ENCODE measurements at regions not wholly inside any gene's neighbourhood (a gene's known extent, or its start where the extent isn't known, plus 50 kb on each side); places are given as distances from the start of the nearest gene placed in this dataset.
"Not testable (repeated sequence)": the region's sequence is repeated elsewhere in the genome, so short reads cannot be mapped to it uniquely, and the experiment has no call there.

DNA sequence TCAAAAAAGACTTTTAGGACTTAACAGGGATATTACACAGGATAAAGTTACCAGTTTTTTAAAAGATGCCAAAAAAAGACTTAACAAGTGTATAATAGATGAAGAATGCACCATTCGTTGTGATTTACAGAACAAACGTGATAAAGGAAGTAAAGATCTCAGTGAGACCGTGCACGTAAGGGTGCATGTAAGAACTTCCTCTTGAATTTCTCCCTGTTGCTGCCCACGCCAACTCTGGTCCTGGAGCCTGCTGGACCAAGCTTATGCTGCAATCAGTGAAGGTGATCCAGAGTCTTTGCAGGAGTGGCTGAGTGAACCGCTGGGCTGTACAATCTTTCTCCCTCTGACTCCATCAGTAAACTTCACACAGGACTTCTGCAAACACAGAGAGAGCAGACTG, 593.7 kb downstream of the TMEM121 start:
- intact Hi-C loops (cut with DNase I; ENCODE audit: low total_unique reads) = no loop called here
- TF ChIP-seq, protein P1, sequence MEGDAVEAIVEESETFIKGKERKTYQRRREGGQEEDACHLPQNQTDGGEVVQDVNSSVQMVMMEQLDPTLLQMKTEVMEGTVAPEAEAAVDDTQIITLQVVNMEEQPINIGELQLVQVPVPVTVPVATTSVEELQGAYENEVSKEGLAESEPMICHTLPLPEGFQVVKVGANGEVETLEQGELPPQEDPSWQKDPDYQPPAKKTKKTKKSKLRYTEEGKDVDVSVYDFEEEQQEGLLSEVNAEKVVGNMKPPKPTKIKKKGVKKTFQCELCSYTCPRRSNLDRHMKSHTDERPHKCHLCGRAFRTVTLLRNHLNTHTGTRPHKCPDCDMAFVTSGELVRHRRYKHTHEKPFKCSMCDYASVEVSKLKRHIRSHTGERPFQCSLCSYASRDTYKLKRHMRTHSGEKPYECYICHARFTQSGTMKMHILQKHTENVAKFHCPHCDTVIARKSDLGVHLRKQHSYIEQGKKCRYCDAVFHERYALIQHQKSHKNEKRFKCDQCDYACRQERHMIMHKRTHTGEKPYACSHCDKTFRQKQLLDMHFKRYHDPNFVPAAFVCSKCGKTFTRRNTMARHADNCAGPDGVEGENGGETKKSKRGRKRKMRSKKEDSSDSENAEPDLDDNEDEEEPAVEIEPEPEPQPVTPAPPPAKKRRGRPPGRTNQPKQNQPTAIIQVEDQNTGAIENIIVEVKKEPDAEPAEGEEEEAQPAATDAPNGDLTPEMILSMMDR (IDR thresholded peaks at IDR 0.05) = no peak
- TF ChIP-seq POLR2A (IDR thresholded peaks at IDR 0.05) = no peak
- Histone ChIP-seq H3K27ac (no peak overlapping the region), H3K9me3 (no peaks in the 10 kb centered on the region), H3K27me3 (peaks cover 0 to 9% of the 10 kb centered on the region in 2 donors), H3K36me3 (no peaks in the 10 kb centered on the region), H3K4me3 (no peak overlapping the region), H3K4me1 (no peaks in the 10 kb centered on the region)
- no peak for DNase-seq

DNA sequence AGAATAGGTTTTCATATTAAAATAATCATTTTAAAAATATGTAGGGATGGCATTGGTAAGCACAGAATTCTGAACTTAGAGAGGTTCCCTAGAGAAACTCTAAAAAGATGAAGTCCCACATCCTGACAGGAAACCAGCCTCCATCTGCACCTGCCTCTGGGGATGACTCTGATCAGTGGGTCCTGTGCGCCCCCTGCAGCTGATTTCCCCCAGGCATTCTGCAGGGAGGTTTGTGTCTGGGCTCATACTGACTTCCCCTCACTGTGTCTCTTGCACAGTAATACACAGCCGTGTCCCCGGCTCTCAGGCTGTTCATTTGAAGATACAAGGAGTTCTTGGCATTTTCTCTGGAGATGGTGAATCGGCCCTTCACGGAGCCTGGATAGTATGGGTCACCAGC, 602.9 kb downstream of the TMEM121 start:
- Histone ChIP-seq H3K36me3 (no peaks in the 10 kb centered on the region), H3K27ac (no peak overlapping the region), H3K9me3 (no peaks in the 10 kb centered on the region), H3K4me3 (no peak overlapping the region), H3K4me1 (no peaks in the 10 kb centered on the region), H3K27me3 (no peaks in the 10 kb centered on the region)
- no peak for DNase-seq
- no peak for TF ChIP-seq POLR2A (IDR thresholded peaks at IDR 0.05)
- TF ChIP-seq, protein P1 (IDR thresholded peaks at IDR 0.05) = no peak
- intact Hi-C loops (cut with DNase I; ENCODE audit: low total_unique reads) = no loop called here

DNA sequence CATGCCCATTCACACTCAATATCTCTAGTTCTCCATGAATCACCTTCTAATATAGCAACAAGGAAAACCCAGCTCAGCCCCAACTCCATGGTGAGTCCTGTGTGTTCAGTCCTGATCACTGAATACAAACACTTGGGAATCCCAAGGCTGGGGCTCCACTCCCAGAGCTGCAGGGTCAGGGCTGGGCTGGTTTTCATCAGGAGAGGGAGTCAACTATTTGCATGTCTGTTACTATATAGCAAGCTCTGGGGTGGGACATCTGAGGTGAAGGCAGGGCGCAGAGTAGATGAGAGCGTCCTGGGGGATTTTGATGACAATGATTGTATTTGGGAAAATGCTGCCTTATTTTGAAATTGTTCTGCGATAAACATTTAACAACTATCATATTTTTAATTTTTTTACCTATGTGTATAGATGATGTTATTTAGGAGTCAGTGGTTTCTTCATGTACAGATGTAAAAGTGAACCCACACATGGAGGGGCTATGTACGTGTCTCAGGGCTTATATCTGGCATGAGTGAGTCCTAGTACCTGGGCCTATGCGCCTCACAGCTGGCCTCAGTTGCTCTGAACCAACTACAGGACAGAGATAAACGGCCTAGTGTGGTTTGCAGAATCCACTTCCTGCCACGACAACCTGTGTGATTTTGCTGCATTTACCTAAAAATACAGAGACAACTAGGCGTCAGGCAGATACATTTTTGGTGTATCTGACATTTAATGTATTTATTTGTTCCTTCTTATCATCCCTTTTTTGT, 603.7 kb downstream of the TMEM121 start:
- H3K4me1 ChIP-seq; H3K9me3 ChIP-seq; intact Hi-C loops (cut with DNase I; ENCODE audit: low total_unique reads); H3K27me3 ChIP-seq; H3K27ac ChIP-seq; H3K4me3 ChIP-seq; DNase-seq; H3K36me3 ChIP-seq: not testable (repeated sequence)

DNA sequence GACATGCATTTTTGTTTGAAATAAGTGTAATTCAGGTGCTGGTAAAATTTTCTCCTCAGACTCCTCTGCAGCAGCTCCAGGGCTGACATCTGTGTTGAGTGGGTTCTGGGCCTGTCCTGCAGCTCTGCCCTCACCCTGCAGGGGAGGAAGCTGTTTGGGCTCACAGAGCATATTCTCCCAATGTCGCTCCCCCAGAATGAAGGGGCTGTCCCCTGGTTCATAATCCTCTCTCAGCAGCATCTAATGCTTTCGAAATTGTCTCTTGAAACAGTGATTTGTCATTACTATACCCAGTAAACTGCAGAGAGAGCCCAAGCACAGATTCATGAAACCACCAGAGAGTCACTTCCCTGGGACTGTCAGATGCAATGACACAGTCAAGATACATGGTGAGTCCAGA, 606.7 kb downstream of the TMEM121 start:
- intact Hi-C loops (cut with DNase I; ENCODE audit: low total_unique reads); H3K9me3 ChIP-seq; H3K27me3 ChIP-seq; DNase-seq; H3K4me3 ChIP-seq; H3K4me1 ChIP-seq; H3K36me3 ChIP-seq; H3K27ac ChIP-seq: not testable (repeated sequence)

DNA sequence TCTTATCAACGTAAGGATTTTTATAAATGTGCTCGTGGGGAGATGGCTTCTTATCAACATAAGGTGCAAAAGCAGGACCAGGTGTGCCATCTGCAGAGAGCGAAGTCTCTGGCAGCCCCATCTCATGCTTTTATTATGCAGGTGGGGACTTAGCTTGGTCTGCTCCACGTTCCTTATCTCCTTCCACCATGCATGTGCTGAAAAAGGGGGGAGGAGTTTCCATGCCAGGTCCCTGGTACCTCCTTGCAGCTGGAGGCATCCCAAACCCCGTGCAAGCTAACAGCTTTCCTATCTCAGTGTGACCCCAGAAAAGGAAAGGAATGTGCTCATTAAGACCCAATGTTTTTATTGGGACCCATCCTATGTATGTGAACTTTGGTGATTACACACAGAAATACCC, 608.5 kb downstream of the TMEM121 start:
- Histone ChIP-seq H3K4me3 (no peak overlapping the region), H3K4me1 (no peaks in the 10 kb centered on the region), H3K36me3 (no peaks in the 10 kb centered on the region), H3K27me3 (no peaks in the 10 kb centered on the region), H3K9me3 (no peaks in the 10 kb centered on the region), H3K27ac (no peak overlapping the region)
- no peak for DNase-seq
- intact Hi-C loops (cut with DNase I; ENCODE audit: low total_unique reads) = no loop called here
- TF ChIP-seq, protein P1 (IDR thresholded peaks at IDR 0.05) = no peak
- no peak for TF ChIP-seq POLR2A (IDR thresholded peaks at IDR 0.05)

DNA sequence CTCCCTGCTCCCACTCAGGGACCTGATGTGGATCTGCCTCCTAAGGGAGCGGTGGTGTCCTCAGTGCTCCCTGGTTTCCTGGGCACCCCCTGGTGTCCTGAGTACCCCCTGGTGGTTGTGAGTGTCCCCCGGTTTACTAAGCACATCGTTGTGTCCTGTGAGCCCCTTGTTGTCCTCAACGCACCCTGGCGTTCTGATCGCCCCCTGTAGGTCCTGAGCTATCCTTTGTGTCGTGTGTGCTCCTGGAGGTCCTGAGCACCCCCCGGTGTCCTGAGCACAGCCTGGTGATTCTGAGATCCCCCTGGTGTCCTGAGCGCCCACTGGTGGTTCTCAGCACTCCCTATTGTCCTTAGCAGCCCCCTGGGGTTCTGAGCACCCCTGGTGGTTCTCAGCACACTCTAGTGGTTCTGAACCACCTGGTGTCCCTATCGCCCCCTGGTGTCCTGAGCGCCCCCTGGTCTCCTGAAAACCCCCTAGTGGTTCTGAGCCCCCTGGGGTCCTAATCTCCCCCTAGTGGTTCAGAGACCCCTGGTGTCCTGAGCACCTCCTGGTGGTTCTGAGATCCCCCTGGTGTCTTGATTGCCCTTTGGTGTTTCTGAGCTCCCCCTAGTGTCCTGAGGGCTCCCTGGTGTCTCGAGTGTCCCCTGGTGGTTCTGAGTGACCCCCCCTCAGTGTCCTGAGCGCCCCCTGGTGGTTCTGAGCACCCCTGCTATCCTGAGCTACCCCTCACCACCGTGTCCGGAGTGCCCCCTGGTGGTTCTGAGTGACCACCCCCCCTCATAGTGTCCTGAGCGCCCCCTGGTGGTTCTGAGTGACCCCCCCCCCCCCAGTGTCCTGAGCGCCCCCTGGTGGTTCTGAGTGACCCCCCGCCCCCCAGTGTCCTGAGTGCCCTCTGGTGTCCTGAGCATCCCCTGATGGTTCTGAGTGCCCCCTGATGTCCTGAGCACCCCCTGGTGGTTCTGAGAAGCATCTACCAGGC, 615.1 kb downstream of the TMEM121 start:
- DNase-seq = no peak
- no peak for TF ChIP-seq POLR2A (IDR thresholded peaks at IDR 0.05)
- TF ChIP-seq, protein P1 (IDR thresholded peaks at IDR 0.05) = no peak
- Histone ChIP-seq H3K9me3 (no peaks in the 10 kb centered on the region), H3K4me1 (no peaks in the 10 kb centered on the region), H3K36me3 (no peaks in the 10 kb centered on the region), H3K27me3 (no peaks in the 10 kb centered on the region), H3K4me3 (no peak overlapping the region), H3K27ac (no peak overlapping the region)
- intact Hi-C loops (cut with DNase I; ENCODE audit: low total_unique reads) = no loop called here

DNA sequence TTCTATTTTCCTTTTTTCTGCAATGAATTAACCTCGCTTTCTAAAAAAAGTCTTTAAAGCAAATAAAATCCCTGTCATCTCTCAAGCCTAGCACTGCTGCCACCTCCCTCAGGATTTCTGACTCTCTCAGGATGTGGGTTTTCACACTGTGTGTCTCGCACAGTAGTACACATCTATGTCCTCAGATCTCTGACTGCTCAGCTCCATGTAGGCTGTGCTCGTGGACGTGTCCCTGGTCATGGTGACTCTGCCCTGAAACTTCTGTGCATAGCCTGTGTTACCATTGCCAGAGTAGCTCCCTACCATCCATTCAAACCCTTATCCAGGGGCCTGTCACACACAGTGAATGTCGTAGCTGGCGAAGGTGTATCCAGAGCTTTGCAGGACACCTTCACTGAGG, 619.3 kb downstream of the TMEM121 start:
- H3K4me3 ChIP-seq; H3K27ac ChIP-seq; H3K4me1 ChIP-seq; H3K36me3 ChIP-seq; intact Hi-C loops (cut with DNase I; ENCODE audit: low total_unique reads); H3K9me3 ChIP-seq; DNase-seq; H3K27me3 ChIP-seq: not testable (repeated sequence)
